ENCODE measurements at regions not wholly inside any gene's neighbourhood (a gene's known extent, or its start where the extent isn't known, plus 50 kb on each side); places are given as distances from the start of the nearest gene placed in this dataset.

DNA sequence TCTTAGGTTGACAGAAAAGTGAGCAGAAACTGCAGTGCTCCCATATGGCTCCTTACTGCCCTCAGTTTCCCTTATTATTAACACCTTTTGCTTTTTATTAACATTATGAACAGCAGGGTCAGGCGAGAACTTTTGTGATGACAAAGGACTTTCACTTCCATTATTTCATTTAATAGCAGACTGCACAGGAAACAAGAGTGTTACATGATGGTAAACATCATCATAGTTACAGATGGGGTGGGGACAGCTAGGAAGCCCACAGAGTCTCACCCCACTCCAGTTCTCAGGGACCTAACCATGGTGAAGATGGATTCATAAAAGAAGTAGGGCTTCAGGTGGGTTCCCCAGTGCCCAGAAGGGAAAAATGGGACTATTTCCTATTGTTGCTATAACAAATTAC lies 110.1 kb upstream of the PELI2 start:
- TF ChIP-seq CTCF (IDR thresholded peaks at IDR 0.05; ENCODE audit: borderline replicate concordance, extremely low read depth, low read length, poor library complexity, severe bottlenecking) (no peak), EZH2 (IDR thresholded peaks at IDR 0.05; ENCODE audit: borderline replicate concordance, low read depth, low read length, severe bottlenecking) (no peak)

Data from DND-41 (cell line).